Esophagus squamous epithelium (tissue), 4 donors: ENCODE measurements at regions not wholly inside any gene's neighbourhood (a gene's known extent, or its start where the extent isn't known, plus 50 kb on each side); places are given as distances from the start of the nearest gene placed in this dataset.

Source experiments
- CTCF ChIP-seq, 6 experiments: fragments of 450-650 bp in 4 of 6; fragments of 200-600 bp in 2 of 6; sonication (generic) in 2 of 6; IDR thresholded peaks; one replicate each; pipeline ENCODE4 v1.5.1; 2016 to 2019; ENCODE audit warnings: antibody characterized with exemption in 6 of 6, mild to moderate bottlenecking in 4 of 6, moderate library complexity in 4 of 6
- POLR2A ChIP-seq, 4 donors: fragments of 450-650 bp; IDR thresholded peaks; one replicate each; pipeline ENCODE4 v1.6.1; 2017; ENCODE audit warnings: antibody characterized with exemption in 4 of 4, mild to moderate bottlenecking in 4 of 4, moderate library complexity in 3 of 4

DNA sequence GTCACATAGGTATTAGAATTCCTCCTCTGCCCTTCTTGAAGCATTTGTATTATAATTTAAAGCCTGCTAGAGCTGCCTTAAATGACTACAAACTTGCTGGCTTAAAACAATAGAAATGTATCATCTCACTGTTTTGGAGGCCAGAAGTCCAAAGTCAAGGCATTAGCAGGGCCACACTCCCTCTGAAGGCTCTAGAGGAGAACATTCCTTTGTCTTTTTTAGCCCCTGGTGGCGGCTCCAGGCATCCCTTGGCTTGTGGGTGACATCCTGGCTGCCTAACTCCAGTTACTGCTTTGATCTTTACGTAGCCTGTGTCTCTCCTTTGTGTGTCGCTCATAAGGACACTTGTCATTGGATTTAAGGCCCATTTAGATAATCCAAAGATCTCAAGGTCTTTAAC, 186.6 kb upstream of the SALL1 start:
- peak in 1 of 6 experiments; percentile 4 for TF ChIP-seq CTCF (IDR thresholded peaks at IDR 0.05)
- no peak for TF ChIP-seq POLR2A (IDR thresholded peaks at IDR 0.05)
